HTR-8/SVneo (cell line): ENCODE measurements at regions not wholly inside any gene's neighbourhood (a gene's known extent, or its start where the extent isn't known, plus 50 kb on each side); places are given as distances from the start of the nearest gene placed in this dataset.
"Not testable (repeated sequence)": the region's sequence is repeated elsewhere in the genome, so short reads cannot be mapped to it uniquely, and the experiment has no call there.

Experiments
- DNase-seq: peaks from one replicate; pipeline ENCODE4 v3.0.0; 2011; ENCODE audit warnings: low spot score, mixed read lengths; ENCODE audit not compliant: insufficient read length
- FAIRE-seq: peaks from 2 replicates; lab custom pipeline; 2011; peaks lifted over from hg19 to GRCh38; lab: Jason Lieb, UNC

DNA sequence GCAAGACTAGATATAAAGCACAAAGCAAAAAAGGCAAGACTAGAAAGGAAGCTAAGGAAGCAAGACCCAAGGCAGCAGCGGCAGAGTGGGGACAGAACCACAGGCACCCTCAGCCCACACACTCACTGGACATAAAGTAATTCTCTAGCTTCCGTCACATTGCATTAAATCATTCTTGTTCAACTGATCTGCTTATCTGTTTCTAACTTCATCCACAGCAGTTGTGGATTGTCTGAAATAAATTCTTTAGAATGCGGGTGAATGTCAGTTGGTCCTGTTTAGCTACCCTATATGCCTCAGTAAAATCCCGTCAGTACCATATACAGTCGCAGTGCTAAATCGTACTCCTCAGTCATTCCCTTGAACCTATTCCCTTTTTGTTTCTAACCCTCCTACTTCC is 183.2 kb upstream of the SLC39A10 start:
- FAIRE-seq (no peak), DNase-seq (no peak)

DNA sequence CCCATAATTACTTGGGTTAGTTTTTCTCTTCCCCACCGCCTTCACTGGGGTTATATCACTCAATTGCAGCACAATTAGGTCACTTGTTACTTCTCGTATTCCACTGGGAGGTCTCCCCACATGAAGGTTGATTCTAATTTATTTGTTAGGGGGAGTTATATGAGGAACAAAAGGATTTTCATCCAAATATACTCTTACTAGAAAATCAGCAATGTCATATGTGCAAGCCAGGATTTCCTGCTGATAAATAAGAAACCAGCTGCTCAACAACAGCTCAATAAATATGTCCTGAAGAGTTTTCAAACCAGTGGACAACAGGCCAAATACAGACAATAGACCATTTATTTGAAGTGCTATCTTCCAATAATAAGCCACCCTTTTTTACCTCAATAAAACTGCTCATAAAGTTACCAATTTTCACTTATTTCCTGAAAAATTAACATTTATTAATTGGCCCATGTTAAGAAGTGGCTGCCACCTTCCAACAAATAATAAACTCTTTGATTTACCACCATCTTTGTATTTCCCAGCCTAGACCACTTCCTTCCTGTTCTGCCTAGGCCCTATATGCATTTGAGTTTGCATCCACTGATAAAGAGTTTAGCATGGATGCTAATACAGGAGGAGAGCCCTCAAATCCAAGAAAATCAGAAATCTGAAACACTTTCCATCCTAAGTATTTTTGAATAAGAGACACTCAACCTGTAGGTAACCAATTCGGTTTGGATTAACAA is 184.4 kb upstream of the SLC39A10 start:
- DNase-seq (no peak), FAIRE-seq (no peak)

DNA sequence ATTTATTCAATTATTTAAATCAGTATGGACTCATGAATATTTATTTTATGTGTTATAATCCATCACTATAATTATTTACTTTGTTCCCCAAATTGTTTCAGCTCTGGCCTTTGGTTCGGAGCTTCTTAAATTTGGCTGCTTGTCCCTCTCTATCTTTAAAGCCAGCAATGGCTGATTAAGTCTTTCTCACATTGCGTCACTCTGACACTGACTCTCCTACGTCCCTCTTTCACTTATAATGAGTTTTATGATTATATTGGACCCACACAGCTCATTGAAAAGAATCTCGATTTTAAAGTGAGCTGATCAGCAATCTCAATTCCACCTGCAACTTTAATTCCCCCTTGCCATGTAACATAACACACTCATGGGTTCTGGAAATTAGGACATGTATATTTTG is 185.2 kb upstream of the SLC39A10 start:
- no peak for FAIRE-seq
- DNase-seq = no peak

DNA sequence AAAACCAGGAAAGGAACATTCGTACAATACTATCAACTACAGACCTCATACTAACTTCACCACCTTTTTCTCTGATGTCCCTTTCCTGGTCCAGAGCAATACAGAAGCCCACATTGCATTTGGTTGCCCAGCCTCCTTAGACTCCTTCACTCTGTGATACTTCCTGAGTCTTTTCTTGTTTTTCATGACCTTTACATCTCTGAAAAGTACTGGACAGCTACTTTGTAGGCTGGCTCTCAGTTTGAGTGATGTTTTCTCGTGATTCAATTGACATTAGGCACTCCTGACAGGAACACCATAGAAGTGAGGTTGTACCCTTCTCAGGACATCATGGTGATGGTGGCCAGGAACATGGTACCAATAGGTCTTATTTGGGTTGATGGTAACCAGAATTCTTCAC is 185.9 kb upstream of the SLC39A10 start:
- FAIRE-seq (no peak), DNase-seq (no peak)

DNA sequence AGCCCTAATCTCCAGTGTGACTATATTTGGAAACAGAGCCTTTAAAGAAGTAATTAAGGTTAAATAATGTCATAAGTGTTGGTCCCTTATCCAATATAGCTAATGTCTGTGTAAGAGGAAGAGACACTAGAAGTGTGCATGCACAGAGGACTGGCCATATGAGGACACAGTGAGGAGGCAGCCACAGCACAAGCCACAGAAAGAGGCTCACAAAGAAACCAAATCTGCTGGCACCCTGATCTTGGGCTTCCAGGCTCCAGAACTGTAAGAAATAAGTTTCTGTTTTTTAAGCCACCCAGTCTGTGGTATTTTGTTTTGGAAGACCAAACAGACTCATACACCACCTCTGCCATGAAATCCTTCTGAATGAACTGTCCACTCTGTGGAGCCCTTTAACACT is 186.4 kb upstream of the SLC39A10 start:
- DNase-seq (no peak), FAIRE-seq (no peak)

DNA sequence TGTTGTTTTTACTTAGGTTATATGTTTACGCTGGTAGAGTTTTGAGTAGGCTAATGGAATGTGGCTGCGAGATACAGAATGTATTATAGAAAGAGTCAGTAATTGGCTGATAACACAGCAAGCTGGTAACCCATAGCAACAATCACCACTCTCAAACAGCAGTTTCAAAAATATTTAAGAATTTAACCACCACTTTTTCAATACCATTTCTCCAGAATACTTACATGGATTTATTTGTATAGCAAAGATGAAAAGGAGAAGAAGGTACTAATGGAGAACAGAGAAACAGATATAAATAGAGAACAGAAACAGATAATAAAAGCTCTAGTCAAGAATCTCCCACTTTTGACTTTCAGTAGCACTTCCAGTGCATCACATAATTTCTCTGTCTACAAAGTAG is 188.3 kb upstream of the SLC39A10 start:
- FAIRE-seq (no peak), DNase-seq (no peak)

DNA sequence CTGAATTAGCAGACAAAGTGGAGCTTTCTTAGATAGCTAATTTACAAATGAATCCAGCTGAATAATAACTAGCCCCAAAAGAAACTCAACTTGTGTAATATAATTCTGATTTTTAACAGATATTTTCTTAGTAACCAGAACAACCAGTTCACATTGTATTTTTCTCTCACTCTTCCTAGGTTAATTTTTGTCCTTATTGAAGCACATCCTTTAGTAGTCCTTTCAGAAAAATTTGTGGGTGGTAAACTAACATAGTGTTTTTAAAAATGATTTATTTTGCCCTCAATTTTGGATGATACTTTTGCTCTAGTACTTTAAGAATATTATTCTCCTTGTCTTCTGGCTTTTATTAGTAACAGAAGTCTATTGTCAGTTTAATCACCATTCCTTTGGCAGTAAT is 190.6 kb upstream of the SLC39A10 start:
- no peak for DNase-seq
- FAIRE-seq = no peak

DNA sequence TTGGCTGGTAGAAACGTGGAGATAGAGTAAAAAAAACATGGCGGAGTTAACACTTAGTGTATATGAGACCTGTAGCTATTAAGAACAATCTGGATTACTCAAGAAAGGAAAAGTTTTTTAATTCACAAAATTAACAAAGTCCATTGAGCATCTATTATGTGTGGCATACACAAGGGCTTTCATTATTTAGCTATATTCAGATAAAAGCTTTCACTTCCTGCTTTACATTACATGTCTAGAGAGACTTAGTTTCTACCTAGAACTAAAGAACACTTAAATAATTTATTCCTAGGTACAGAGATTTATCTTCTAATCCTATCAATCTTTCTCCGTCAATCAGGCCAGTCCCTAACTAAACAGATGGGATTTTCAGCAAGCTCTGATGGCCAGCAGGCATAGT is 196.0 kb upstream of the SLC39A10 start:
- no peak for DNase-seq
- FAIRE-seq = no peak

DNA sequence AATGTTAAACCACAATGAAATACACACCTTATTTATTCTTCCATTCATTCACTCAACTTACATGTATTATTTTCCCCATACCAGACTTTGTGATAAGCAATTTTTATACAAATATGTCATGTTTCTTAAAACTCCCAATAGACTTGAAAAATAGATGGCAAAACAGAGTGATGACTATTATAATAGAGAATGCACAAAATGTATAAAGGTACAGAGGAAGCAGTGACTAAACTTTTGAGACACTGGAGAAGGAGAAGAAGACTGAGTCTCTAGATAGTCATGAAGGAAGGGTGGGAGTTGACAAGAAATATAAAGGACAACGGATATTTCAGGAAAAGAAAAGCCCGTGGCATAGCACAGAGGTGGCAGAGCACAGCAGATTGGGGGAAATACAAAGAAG is 198.1 kb upstream of the SLC39A10 start:
- DNase-seq (no peak), FAIRE-seq (no peak)

DNA sequence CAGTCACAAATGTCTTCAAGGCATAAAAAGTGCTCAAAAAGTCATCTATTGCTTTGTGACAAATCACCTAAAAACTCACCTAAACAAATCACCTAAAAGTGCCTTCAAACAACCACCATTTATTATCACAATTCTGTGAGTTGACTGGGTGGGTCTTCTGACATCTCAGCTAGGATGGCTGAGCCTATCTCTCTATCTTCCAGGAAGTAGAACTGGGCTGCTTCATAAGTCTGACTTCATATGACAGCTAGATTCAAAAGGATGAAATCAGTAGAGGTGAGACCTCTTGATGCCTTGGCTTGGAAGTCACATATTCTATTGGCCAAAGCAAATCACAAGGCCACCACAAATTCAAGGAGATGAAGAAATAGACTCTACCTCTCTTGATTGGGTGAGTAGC is 199.2 kb upstream of the SLC39A10 start:
- DNase-seq (no peak), FAIRE-seq (no peak)

DNA sequence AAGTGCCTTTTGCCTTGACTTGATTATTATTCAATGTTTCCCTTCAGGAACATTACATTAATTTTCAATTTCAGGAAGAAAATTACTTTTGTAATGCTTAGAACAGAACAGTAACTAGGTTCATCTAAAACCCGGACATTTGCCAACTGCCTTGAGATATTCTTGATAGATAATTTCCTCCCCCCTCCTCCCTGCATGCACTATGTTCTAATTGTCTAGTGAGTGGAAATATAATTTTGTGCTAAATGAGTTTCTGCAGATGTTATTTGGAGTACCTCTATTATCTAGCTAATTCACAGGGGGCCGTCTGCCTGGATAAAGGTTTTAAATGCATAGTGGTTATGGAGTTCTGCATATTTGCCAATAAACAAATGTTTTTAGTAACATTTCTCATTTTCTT is 200.3 kb upstream of the SLC39A10 start:
- no peak for FAIRE-seq
- no peak for DNase-seq

DNA sequence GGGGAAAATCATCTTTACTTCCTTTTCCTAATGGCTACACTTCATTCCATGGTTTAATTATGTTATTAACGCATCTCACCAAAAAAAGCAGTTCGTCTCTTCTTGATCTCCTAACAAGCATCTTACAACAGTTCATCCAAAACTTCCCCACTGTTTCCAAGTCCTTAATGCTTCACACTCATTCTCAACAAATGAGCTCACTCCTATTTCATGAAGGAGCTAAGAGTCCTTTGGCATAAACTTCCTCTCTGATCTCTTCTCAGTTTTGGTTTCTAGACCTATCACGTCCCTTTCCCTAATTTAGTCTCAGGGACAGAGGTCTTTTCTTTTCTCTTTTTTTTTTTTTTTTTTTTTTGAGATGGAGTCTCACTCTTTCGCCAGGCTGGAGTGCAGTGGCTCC is 205.9 kb upstream of the SLC39A10 start:
- DNase-seq = no peak
- no peak for FAIRE-seq

DNA sequence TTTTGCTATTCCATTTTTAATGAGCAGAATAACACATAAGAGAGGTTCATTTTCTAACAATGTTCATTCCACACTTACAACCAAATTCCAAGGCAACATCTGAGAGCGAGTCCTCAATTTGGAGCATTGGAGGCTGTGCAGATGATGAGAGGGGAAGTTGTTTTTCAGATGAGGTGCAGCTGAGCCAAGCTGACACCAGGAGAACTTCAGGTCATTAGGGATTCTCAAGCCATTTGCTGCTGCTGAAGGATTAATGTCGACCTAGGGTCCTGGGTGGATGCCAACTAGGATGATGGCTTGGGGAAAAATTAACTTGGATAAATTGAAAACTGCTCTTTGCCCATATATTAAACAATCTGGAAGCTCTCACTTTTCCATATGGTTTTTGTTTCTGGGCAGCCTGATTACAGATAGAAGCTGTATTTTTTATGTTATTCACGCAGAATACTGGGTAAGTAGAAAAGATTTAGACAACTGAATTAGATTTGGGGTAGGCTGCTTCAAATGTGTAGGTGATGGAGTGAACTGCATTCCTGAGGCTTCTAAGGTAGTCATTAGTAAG is 206.4 kb upstream of the SLC39A10 start:
- no peak for DNase-seq
- FAIRE-seq = no peak

DNA sequence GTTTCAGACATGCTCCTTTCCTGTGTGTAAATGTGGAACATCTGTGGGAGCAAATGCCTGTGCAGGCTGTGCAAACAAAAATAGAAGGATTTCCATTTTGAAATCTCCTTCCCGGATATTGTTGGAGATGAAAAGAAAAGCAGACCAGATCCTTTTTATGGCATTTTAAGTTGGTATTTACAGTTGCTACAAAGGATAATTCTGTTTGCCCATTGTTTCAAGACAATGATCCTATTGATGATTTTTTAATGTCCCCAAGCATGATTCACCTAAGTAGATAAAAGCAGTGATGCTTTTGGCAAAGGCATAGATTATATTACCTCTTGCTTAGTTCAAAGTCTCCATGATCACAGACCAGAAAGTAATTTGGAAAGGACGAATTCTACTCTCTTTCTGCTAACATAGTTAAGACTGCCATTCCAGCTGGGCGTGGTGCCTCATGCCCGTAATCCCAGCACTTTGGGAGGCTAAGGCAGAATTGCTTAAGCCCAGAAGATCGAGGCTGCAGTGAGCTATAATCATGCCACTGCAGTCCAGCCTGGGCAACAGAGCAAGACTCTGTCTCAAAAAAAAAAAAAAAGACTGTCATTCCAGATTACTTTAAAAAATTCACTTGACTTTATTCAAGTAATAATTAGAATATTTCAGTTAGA is 209.6 kb upstream of the SLC39A10 start:
- no peak for DNase-seq
- FAIRE-seq = no peak

DNA sequence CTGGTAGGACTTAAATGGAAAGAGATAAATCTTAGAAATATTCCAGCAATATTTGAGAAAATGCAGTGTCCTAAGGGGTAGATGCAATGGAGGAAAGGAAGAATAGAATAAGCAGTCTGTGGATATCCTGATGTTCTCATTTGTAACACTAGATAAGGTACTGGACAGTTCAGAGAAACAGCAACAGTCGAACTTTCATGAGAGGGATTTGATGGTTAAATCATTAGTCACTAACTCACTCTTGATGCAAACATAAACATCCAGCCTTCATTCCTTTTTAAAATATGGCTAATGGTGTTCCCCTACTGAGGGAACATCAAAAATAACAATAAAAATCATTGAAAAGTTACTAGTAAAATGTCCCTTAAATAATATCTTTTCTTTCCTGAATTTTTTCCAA is 211.4 kb upstream of the SLC39A10 start:
- FAIRE-seq (no peak), DNase-seq (no peak)

DNA sequence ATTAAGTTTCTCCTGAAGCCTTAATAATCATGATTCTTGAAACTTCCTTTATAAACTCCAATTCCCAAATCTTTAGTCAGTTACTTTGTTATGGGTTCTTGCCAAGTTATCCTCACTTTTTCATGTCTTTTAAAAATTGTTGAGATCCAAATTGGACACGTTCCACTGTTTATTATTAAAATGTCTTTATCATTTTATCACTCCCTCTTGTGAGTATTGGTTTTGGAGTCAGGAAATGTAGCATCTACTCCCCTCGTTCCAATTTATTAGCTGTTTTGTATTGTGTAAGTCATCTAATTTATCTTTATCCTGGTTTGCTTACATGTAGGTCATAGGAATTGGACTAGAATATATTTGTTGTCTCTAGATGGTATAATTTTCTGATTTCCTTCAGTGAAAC is 213.1 kb upstream of the SLC39A10 start:
- FAIRE-seq (no peak), DNase-seq (no peak)

DNA sequence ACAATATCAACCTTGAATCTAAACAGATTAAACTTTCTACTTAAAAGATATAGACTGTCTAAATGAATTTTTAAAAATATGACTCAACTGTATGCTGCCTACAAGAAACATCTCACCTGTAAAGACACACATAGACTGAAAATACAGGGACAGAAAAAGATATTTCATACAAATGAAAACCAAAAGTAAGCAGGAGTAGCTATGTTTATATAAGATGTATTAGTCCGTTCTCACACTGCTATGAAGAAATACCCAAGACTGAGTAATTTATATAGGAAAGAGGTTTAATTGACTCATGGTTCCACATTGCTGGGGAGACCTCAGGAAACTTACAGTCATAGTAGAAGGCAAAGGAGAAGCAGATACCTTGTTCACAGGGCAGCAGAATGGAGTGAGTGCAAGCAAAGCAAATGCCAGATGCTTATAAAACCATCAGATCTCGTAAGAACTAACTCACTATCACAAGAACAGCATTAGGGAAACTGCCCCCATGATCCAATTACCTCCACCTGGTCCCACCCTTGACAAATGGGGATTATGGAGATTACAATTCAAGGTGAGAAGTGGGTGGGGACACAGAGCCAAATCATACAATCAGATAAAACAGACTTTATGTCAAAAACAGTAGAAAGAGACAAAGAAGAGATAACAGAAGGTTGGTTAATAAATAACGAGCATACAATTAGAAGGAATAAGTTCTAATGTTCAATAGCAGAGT is 214.4 kb upstream of the SLC39A10 start:
- FAIRE-seq (no peak), DNase-seq (no peak)

DNA sequence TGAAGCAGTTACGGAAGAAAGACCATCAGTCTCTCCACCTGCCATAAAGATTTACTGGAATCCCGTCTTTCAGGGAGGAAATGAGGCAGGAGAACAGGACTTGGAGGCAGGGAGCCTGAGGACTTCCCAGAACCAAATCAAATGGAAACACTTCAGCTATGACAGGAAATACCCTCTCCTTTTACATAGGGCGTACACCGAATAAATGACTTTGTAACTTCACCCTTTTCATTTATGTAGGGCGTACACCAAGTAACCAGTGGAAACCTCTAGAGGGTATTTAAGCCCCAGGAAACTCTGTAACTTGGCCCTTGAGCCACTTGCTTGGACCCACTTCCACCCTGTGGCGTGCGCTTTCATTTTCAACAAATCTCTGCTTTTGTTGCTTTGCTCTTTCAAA is 218.3 kb upstream of the SLC39A10 start:
- DNase-seq = no peak
- FAIRE-seq = no peak

DNA sequence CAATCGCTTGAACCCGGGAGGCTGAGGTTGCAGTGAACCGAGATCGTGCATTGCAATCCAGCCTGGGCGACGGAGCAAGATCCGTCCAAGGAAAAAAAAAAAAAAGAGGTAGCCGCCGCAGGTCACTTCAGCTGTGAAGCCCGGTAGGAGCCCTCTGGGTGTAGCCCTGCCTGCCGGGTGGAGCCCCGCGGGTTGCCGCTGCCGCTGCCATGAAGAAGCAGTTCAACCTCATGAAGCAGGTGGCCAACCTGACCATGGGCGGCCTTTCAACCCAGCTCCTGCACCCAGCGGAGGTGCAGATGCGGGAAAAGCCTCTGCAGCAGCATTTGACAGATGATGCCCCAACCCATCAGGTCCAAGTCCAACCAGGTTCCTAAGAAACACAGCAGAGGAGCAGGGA is 219.5 kb upstream of the SLC39A10 start:
- DNase-seq (no peak), FAIRE-seq (no peak)

DNA sequence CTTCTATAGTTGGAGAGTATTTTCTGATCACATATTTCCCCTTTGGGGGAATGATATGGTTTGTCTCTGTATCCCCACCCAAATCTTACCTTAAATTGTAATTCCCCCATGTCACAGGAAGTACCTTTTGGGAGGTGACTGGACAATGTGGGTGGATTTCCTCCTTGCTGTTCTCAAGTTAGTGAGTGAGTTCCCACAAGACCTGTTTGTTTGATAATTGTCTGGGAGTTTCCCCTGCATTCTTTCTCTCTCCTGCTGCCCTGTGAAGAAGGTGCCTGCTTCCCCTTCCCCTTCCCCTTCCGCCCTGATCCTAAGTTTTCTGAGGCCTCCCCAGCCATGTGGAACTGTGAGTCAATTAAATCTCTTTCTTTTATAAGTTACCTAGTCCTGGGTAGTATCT is 222.7 kb upstream of the SLC39A10 start:
- DNase-seq (no peak), FAIRE-seq (no peak)

DNA sequence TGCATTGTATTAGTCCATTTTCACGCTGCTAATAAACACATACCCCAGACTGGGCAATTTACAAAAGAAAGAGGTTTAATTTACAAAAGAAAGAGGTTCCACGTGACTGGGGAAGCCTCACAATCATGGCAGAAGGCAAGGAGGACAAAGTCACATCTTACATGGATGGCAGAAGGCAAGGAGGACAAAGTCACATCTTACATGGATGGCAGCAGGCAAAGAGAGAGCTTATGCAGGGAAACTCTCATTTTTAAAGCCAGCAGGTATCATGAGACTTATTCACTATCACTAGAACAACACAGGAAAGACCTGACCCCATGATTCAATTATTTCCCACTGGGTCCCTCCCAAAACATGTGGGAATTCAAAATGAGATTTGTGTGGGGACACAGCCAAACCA is 223.3 kb upstream of the SLC39A10 start:
- DNase-seq = not testable (repeated sequence)
- peak; percentile 57 for FAIRE-seq
